K562 (cell line): ENCODE measurements at regions not wholly inside any gene's neighbourhood (a gene's known extent, or its start where the extent isn't known, plus 50 kb on each side); places are given as distances from the start of the nearest gene placed in this dataset.

Source experiments
- ATAC-seq: fragments of 200-7000 bp; cut with Tn5 transposase; 3 replicates; pipeline ENCODE4 v1.9.1; 2020; ENCODE audit warnings: moderate library complexity
- BruUV-seq: library from RNA; stranded (reverse); fragments of 400-500 nt; replicated peaks from 2 replicates; lab custom pipeline; 2021; lab: Mats Ljungman, UMichigan
- CTCF ChIA-PET: fragments of 300-600 bp; formaldehyde crosslinking; extraction: SDS; loops from one replicate; lab custom pipeline; 2021; ENCODE audit warnings: low intra/inter-chr PET ratio; lab: Yijun Ruan, JAX
- POLR2A ChIA-PET: fragments of 300-600, 350-650 bp; sonication (Branson Sonifier 250); formaldehyde crosslinking; extraction: SDS; loops from one replicate; lab custom pipeline; 2021; ENCODE audit warnings: antibody characterized with exemption, inconsistent platforms; lab: Yijun Ruan, JAX
- DNase-seq, 4 experiments: peaks; one replicate each; pipeline versions ENCODE4 v3.0.0 to v3.0.0-alpha.2; 2011 to 2018; ENCODE audit warnings: low spot score in 3 of 4, mixed read lengths in 3 of 4; ENCODE audit errors: extremely low read depth in 1 of 4
- FAIRE-seq: peaks from 2 replicates; lab custom pipeline; 2011; peaks lifted over from hg19 to GRCh38; lab: Jason Lieb, UNC
- H2AFZ ChIP-seq: 2 replicates; pipeline ENCODE4 v1.6.0; 2011; ENCODE audit warnings: low read depth, low read length, control low read depth, inconsistent platforms
- H3K27ac ChIP-seq: fragments of 200-600 bp; 3 replicates; pipeline ENCODE4 v1.8.0; 2011; ENCODE audit warnings: low read depth, mild to moderate bottlenecking, control low read depth, inconsistent platforms, low read length, moderate library complexity, mixed read lengths; ENCODE audit errors: extremely low read depth
- H3K27me3 ChIP-seq, 2 experiments: fragments of 300-600 bp in 1 of 2; 2 replicates in 1 of 2; 3 replicates in 1 of 2; pipeline versions ENCODE4 v1.6.0 to v1.8.0; 2011; ENCODE audit warnings: inconsistent platforms in 2 of 2, low read length in 2 of 2, mild to moderate bottlenecking in 1 of 2, mixed read lengths in 1 of 2, moderate library complexity in 1 of 2; ENCODE audit not compliant: control insufficient read depth in 2 of 2, insufficient read depth in 2 of 2
- H3K36me3 ChIP-seq: fragments of 300-600 bp; 3 replicates; pipeline ENCODE4 v1.8.0; 2011; ENCODE audit warnings: mild to moderate bottlenecking, low read length, inconsistent platforms; ENCODE audit not compliant: control insufficient read depth, insufficient read depth
- H3K4me1 ChIP-seq, 2 experiments: fragments of 200-600 bp in 1 of 2; replicated peaks in 1 of 2; 2 replicates in 1 of 2; 3 replicates in 1 of 2; pipeline versions ENCODE4 v1.5.1 to v1.8.0; 2011; ENCODE audit warnings: inconsistent platforms in 2 of 2, low read length in 2 of 2, mild to moderate bottlenecking in 1 of 2, mixed read lengths in 1 of 2, moderate library complexity in 1 of 2; ENCODE audit not compliant: control insufficient read depth in 2 of 2, insufficient read depth in 2 of 2
- H3K4me2 ChIP-seq: 2 replicates; pipeline ENCODE4 v1.6.1; 2011; ENCODE audit warnings: low read length, control low read depth, inconsistent platforms, mixed read lengths; ENCODE audit not compliant: insufficient read depth
- H3K4me3 ChIP-seq: fragments of 200-600 bp; sonication (generic), shearing (Covaris generic); 2 replicates; pipeline ENCODE4 v1.5.1; 2016; ENCODE audit warnings: control low read depth, inconsistent platforms
- H3K79me2 ChIP-seq: fragments of 200-600 bp; 3 replicates; pipeline ENCODE4 v1.8.0; 2011; ENCODE audit warnings: low read length, inconsistent platforms; ENCODE audit not compliant: control insufficient read depth, insufficient read depth
- H3K9ac ChIP-seq, 2 experiments: 2 replicates each; pipeline versions ENCODE4 v1.6.0 to v1.6.1; 2011; ENCODE audit warnings: low read depth in 2 of 2, low read length in 2 of 2, control low read depth in 1 of 2, inconsistent platforms in 1 of 2, mild to moderate bottlenecking in 1 of 2, mixed read lengths in 1 of 2; ENCODE audit not compliant: insufficient read depth in 1 of 2
- H3K9me1 ChIP-seq: one replicate; pipeline ENCODE4 v1.6.0; 2011; ENCODE audit warnings: inconsistent platforms, mild to moderate bottlenecking, low read length, moderate library complexity; ENCODE audit not compliant: control insufficient read depth, insufficient read depth
- H3K9me3 ChIP-seq: replicated peaks from 2 replicates; pipeline ENCODE4 v1.5.1; 2011; ENCODE audit warnings: low read depth, low read length, inconsistent platforms; ENCODE audit not compliant: control insufficient read depth, insufficient read depth
- H4K20me1 ChIP-seq: replicated peaks from 2 replicates; pipeline ENCODE4 v1.6.1; 2011; ENCODE audit warnings: low read length, inconsistent platforms, mixed read lengths; ENCODE audit not compliant: control insufficient read depth, insufficient read depth
- BRD9 ChIP-seq: fragments of 450-650 bp; IDR thresholded peaks from 2 replicates; pipeline ENCODE4 v1.6.1; 2018; ENCODE audit warnings: low read depth; ENCODE audit not compliant: partially characterized antibody
- COPS2 ChIP-seq: fragments of 450-650 bp; conservative IDR thresholded peaks from 2 replicates; pipeline ENCODE4 v1.6.1; 2016; ENCODE audit warnings: mild to moderate bottlenecking, moderate library complexity
- CTCF ChIP-seq, 3 experiments: IDR thresholded peaks in 2 of 3; conservative IDR thresholded peaks in 1 of 3; 2 replicates each; pipeline ENCODE4 v1.5.1; 2011 to 2012; ENCODE audit warnings: low read length in 3 of 3, mild to moderate bottlenecking in 3 of 3, control low read depth in 2 of 3, improper control_type of control experiment in 1 of 3, inconsistent platforms in 1 of 3, low read depth in 1 of 3, mixed read lengths in 1 of 3, moderate library complexity in 1 of 3; ENCODE audit not compliant: insufficient read depth in 2 of 3
- E2F3 ChIP-seq: fragments of 250-450 bp; sonication (Bioruptor Pico); IDR thresholded peaks from 2 replicates; pipeline ENCODE4 v1.4.0; 2020; ENCODE audit warnings: mild to moderate bottlenecking
- GATAD2A ChIP-seq: fragments of 450-650 bp; IDR thresholded peaks from 2 replicates; pipeline ENCODE4 v1.6.1; 2017
- GATAD2B ChIP-seq: fragments of 450-650 bp; IDR thresholded peaks from 2 replicates; pipeline ENCODE4 v1.6.1; 2017; ENCODE audit warnings: mild to moderate bottlenecking, borderline replicate concordance
- HOXB6 ChIP-seq: fragments of 250-450 bp; sonication (Bioruptor Pico); IDR thresholded peaks from 2 replicates; pipeline ENCODE4 v1.5.1; 2022; ENCODE audit warnings: mild to moderate bottlenecking, borderline replicate concordance
- KLF16 ChIP-seq: IDR thresholded peaks from 2 replicates; pipeline ENCODE4 v1.6.1; 2016; ENCODE audit warnings: antibody characterized with exemption
- PHF20 ChIP-seq: fragments of 450-650 bp; IDR thresholded peaks from 2 replicates; pipeline ENCODE4 v1.6.1; 2018; ENCODE audit not compliant: partially characterized antibody
- POLR3G ChIP-seq: IDR thresholded peaks from 2 replicates; pipeline ENCODE4 v1.6.1; 2011; ENCODE audit not compliant: insufficient read length, insufficient replicate concordance; ENCODE audit errors: extremely low read depth
- RBBP5 ChIP-seq: fragments of 200-600 bp; sonication (generic); IDR thresholded peaks from 2 replicates; pipeline ENCODE4 v1.6.1; 2012; ENCODE audit warnings: borderline replicate concordance, mild to moderate bottlenecking, low read length, control low read depth, inconsistent platforms; ENCODE audit not compliant: insufficient read depth, poor library complexity, severe bottlenecking
- RERE ChIP-seq: sonication (generic); formaldehyde crosslinking; IDR thresholded peaks from 2 replicates; pipeline ENCODE4 v1.8.0; 2023; ENCODE audit warnings: missing genetic modification reagents, mild to moderate bottlenecking, borderline replicate concordance
- ZBTB33 ChIP-seq: sonication (generic); formaldehyde crosslinking; IDR thresholded peaks from 2 replicates; pipeline ENCODE4 v1.8.1; 2023; ENCODE audit warnings: mild to moderate bottlenecking, missing genetic modification reagents
- ZNF197 ChIP-seq: fragments of 200-800 bp; sonication (Bioruptor generic); IDR thresholded peaks from 2 replicates; pipeline ENCODE4 v1.6.1; 2016; ENCODE audit warnings: low read depth, missing genetic modification characterization, missing compliant biosample characterization
- in situ Hi-C: fragments of 300-500 bp; cut with MboI; formaldehyde crosslinking; loops from 4 replicates; pipeline ENCODE4 v1.15.0; 2018; ENCODE audit warnings: inconsistent platforms, mixed read lengths
- intact Hi-C: fragments of 100-400 bp; cut with micrococcal nuclease; formaldehyde crosslinking; loops from 2 replicates; pipeline ENCODE4 v1.14.2; 2022

GRCh38 chr4:136740326-136740725, 792.0 kb downstream of the PCDH18 start (continued):
- TF ChIP-seq ZNF197 (CRISPR knock-in tag) (no peak), ZBTB33 (CRISPR knock-in tag) (no peak), CTCF (IDR thresholded peaks at IDR 0.05 in 2 of 3, conservative IDR thresholded peaks at IDR 0.05 in 1 of 3; ENCODE audit: insufficient read depth in 2 of 3, low read depth in 1 of 3, low read length in 3 of 3) (no peak)

GRCh38 chr4:136737066-136737465, 795.2 kb downstream of the PCDH18 start:
- DNase-seq (no peak), FAIRE-seq (no peak), ATAC-seq (no peak)
- Histone ChIP-seq H3K36me3 (no peaks in the 10 kb centered on the region), H3K9me1 (no peaks in the 10 kb centered on the region), H3K4me3 (no peak overlapping the region), H4K20me1 (no peaks in the 10 kb centered on the region), H3K4me2 (no peak overlapping the region), H3K4me1 (no peaks in the 10 kb centered on the region), H3K9ac (no peak overlapping the region), H2AFZ (no peak overlapping the region), H3K27me3 (no peaks in the 10 kb centered on the region), H3K79me2 (no peaks in the 10 kb centered on the region), H3K9me3 (no peaks in the 10 kb centered on the region), H3K27ac (no peak overlapping the region)
- ChIA-PET CTCF (no interaction called here), POLR2A (no interaction called here)
- in situ Hi-C loops, result no loop called here
- no TSS peak for BruUV-seq
- intact Hi-C loops, result no loop called here
- TF ChIP-seq KLF16 (no peak), COPS2 (no peak), GATAD2B (no peak), BRD9 (no peak), PHF20 (no peak), HOXB6 (CRISPR knock-in tag) (no peak), GATAD2A (no peak), RBBP5 (no peak), RERE (CRISPR knock-in tag) (no peak), E2F3 (CRISPR knock-in tag) (no peak), POLR3G (no peak)
